HS-5 (cell line): ENCODE measurements at regions not wholly inside any gene's neighbourhood (a gene's known extent, or its start where the extent isn't known, plus 50 kb on each side); places are given as distances from the start of the nearest gene placed in this dataset.

Experiments used
- DNase-seq: peaks from one replicate; pipeline ENCODE4 v3.0.0-alpha.2; 2012; ENCODE audit warnings: low read depth

DNA sequence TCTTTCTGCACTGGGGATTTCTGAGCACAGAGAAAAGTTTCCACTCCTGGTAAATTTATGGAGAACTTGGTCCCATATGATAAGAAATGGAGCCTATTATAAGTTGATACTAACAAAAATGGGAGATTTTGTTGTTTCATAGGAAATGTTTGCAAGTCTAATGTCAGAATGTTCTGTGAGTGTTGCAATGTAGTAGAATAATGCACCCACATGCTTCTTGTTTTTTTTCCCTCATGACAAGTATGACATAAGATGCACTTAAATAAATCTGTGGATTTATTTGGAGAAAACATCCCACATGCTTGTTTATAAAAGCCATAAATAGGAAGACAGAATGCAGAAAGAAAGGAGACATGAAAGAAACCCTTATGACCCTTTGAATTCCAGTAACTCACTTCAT is 50.8 kb upstream of the KCNJ6 start:
- no peak for DNase-seq

DNA sequence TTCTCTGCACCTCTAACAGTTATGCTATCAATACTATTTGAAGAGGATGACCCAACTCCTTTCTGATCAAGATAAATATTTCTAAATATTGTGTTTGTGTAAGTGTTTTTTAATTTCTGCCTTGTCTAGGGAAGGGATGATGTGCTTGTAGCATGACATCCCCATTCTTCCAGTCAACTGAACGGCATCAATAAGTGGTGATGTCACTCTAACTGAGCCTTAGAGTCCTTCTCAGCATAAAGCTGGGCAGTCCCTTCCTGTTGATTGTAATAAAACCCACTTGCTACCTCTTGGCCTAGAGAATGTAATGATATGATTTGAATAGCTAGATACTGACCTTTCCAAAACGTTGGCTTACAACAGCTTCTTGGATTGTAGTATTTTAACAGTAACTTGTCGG is 52.5 kb upstream of the KCNJ6 start:
- no peak for DNase-seq

DNA sequence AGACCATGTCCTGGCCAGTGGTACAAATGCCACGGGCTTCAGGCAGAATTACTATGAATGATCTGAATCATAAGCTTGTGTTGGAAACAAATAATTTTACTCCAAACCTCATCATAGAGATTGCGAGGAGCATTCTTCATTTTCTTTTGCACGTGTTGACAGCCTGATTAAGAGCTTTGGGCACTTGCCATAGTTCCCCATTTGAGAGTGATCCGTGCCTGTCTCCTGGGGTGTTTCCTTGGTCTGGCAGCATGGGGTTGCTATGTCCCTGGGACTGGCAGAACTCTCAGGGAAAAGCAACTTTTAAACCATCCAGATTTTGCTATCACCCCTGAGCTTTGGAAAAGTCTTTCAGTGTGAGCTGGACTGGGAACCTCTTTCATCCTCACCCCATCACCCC is 54.3 kb upstream of the KCNJ6 start:
- DNase-seq = no peak

DNA sequence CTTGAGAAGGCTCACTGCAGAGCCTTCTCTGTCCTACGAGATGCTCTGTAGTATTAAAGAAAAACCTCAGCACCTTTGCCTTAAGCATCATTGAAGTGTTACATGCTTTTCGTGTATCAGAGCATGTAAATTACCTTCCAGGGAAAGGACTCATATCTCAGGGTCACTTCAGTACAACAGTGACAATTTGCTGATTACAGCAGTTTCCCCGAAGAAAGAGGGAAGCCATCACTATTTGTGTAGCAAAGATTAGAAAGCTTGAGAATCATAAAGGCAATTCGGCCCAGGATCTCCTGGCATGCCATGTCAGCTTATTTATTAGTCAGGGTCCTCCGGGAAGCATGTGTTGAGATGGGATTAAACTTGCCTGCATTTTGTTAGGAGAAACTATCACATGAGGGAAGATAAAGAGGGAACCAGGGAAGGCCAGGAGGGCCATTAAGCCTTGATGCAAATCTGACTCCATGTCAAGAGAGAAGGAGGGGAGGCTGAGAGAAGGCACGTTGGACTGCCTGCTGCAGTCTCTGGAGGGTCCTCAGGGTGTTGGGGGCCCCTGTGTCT is 55.2 kb upstream of the KCNJ6 start:
- no peak for DNase-seq

DNA sequence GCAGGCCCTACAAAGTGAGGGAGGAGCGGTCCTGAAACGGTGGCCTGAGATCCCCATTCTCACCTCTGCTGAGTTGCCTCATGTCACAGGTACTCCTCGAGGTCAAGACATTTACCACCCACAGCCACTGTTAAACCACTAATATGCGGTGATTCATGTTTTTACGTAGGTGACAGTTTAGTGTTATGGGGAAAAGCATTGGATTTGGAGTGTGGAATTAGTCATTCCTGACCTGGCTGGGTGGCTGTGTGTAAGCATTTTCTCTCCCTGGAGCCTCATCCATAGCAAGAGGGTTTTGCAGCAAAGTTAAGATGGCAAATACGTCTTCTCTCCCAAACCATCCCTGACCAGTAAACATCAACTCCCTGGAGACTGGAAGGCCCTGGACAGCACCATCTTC is 57.8 kb upstream of the KCNJ6 start:
- DNase-seq = no peak

DNA sequence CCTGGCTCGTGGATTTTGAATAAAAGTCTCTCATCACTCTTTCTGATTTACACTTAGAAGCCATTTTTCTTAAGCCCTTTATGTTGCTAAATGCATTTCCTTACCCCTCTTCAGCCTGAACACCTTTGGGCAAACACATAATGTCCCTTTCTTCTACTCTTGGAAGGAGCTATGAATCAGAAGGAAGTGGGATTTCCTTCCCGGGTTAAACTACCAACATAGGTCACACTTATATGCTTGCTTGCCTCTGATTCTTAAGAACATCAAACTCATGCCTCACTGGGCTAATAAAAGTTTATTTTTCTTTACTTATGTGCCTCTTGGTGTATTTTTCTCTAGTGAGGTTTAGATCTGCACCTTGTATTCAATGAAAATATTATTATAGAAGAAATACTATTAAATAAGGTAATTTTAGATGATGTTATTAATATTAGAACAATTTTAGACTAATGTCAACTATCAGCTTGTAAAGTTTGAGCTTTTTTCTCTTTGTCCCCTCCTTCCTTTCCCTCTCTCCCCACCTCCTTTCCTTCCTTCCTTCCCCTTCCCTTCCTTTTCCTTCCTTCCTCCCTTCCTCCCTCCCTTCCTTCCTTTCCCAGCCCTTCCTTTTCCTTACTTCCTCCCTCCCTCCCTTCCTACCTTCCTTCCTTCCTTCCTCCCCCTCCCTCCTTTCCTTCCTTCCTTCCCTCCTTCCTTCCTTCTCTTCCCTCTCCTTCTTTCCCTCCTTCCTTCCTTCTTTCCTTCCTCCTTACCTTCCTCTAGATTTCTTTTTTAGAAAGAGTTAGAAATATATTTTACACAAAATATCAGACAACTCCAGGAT is 66.5 kb upstream of the KCNJ6 start:
- DNase-seq = no peak

DNA sequence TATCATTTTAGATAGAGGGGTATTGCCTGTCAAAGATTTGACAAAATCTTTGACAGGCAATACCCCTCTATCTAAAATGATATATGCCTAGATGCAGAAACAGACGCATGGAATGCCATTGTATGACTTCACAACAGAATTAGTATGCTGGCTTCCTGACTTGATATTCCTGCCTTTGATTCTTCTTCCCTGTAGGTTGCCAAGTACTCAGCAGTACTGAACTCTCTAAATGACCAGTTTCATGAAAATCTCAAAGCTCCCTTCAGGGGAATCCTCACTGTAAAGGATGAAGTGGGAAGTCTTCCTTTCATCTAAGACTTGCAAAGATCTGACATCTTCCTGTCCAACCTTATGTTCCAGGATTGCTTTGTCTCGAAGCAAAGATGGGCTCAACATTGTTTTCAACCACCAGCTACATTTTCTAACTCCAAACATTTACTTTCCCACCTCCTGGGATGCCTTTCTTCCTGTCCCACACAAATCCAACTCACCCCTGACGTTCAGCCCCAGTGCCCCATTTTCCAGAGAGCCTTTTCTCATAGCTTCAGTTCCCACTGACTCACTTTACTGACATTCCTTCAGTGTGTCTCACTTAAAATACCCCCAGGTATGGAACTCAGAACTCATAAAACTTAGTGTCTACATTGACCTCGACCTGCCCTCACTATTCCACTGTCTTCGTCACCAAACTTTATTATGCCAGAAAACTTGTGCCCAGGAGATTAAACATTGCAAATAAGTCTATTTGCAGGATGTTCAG is 67.3 kb upstream of the KCNJ6 start:
- DNase-seq = no peak

DNA sequence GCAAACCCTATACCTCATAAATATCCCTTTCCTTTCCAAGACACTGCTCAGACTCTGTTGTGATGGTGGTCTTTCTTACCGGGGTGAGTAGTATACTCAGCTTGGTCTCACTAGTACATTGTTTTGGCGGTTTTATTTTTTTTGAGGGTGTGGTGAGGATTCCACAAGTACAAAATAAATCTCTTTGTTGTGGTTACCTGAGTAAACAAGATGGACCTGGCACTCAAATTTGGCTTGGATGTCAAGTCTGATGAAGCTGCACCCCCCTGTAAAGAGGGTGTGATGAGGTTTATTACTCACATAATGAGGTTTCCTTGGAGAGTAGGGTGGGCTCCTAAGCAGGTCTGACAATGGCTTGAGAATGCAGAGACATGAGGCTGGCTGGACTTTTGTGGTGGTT is 68.2 kb upstream of the KCNJ6 start:
- no peak for DNase-seq

DNA sequence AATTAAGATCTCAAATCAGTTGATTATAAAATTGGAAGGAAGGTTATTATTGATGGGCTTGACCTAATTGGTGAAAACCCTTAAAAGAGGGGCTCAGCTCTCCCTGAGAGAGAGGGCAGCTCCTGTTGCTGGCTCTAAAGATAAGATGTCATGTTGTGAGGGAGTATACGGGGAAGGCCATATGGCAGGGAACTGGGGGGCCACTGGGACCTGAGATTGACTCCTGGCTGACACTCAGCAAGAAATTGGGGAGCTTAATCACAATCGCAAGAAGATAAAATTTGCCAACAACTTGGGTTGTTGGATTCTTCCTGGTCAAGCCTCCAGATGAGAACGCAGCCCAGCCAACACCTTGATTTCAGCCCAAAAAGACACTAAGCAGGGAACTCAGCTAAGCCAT is 69.7 kb upstream of the KCNJ6 start:
- DNase-seq = no peak

DNA sequence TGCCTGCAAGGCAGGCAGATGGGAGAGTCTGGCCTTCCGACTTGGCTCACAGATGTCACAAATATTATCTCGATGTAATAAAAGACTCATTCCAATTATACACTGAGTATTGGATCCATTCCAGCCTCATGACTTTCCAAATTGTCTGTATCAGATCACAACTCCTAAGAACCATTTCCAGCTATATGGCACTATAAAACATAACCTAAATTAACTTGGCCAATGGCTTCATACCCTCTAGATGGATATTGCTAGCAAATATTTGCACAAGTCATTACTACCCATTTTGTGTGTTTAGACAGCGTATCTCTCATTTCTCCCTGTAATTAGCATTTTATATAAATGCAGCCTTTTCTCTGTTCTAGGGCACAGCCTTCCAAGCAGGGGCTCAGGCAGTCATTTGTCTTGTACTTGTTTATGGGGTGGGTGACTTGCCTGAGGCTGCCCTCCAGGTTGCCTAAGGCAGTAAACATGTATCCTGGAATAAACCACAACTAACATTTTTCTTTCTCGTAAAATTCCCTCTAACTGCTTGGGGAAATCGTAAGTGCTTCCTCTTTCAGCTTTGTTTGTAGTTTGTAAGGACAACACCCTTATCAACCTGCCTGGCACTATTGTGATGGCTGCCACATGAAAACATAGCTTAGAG is 70.6 kb upstream of the KCNJ6 start:
- DNase-seq = no peak

DNA sequence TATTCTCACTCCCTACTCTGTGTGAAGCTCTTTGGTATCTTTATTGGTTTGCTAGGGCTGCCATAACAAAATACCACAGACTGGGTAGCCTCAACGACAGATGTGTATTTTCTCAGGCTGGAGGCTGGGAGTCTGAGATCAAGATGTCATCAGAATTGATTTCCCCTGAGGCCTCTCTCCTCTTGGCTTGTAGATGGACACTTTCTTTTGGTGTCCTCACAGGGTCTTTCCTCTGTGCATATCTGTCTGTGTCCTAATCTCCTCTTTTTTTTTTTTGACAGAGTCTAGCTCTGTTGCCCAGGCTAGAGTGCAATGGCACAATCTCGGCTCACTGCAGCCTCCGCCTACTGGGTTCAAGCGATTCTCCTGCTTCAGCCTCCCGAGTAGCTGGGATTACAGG is 71.4 kb upstream of the KCNJ6 start:
- no peak for DNase-seq

DNA sequence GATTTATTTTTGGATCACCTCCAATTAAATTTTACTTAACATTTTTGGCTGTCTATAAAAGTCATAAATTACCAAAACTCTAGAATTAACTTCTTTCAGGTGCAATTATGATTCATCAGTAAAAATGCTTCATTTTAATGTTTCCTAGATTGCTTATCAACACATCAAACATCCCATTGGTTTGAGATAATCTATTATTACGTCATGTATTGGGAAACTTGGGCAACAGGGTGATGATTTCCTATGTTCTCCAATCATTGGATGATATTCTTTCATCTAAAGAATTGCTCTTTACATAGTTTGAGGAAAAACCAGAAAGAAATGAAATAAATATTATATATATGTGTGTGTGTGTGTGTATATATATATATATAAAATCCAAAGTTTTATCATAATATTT is 76.8 kb upstream of the KCNJ6 start:
- no peak for DNase-seq

DNA sequence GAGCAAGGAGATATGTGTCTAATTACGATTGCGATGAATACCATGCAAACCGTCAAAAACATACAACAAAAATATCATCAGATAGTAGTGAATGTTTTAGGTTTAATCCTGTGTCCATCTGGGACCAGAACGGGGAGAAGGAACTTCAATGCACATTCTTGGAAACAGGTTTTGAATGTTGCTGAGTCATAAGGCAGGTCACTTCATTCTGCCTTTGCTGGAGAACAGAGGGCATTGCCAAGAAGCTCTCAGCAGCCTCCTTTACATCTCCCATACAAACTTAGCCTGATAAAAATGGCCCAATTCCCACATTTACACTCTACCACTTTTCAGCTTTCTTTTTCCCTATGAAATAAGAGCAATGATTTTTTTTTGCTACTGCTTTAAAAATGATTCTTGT is 78.0 kb upstream of the KCNJ6 start:
- DNase-seq = no peak

DNA sequence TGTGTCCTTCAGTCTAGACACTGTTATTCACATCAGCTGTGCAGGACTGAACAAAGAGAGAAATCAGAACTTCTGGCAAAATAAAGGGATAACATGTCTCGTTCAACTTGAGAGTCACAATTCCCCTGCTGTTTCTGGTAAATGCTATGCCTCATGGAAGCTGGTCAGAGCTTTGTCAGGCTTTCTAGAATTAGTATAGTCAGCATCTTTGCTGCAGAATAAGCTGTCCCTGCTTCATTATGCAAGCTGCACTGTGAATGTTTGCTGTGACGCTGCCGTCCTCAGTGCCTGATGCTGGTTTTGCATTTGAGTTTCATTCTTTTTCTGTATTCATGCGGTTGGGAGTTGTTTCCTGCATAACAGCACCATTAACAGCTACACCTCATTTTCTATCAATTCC is 96.4 kb upstream of the KCNJ6 start:
- DNase-seq = no peak

DNA sequence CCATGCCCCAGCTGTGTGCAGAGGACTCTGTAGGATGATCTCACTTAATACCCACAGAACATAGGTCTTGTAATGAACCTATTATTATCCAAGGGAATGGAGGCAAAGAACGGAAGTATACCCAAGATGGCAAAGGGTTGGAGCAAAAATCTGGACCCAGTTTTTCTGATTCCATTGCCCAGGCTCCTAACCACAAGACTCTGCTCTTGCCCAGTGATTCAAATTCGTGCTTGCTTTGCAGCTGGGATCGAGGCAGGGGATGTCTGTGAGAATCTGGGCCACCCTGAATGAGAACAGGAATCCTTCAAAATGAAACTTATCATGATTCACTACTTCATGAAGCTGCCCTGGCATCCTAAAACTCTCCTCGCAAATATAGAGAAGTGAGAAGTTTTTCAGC is 97.5 kb upstream of the KCNJ6 start:
- DNase-seq = no peak

DNA sequence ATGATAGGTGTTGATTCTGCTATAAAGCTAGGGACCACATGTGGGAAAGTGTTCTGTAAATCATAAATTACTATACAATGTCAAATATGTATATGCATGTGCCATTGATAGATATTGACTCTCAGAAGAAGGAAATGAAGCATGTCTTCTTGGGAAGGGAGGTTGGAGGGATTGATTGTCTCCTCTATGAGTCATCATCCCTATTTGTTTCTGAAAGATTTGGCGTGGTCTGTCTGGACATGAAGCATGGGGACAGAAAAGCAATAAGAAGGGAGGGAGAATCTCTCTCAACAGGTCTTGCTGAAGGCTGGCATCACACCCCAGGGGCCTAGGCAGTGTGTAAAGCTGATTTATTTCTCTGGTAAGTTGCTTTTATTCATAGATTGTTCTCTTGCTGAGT is 98.0 kb upstream of the KCNJ6 start:
- DNase-seq = no peak

DNA sequence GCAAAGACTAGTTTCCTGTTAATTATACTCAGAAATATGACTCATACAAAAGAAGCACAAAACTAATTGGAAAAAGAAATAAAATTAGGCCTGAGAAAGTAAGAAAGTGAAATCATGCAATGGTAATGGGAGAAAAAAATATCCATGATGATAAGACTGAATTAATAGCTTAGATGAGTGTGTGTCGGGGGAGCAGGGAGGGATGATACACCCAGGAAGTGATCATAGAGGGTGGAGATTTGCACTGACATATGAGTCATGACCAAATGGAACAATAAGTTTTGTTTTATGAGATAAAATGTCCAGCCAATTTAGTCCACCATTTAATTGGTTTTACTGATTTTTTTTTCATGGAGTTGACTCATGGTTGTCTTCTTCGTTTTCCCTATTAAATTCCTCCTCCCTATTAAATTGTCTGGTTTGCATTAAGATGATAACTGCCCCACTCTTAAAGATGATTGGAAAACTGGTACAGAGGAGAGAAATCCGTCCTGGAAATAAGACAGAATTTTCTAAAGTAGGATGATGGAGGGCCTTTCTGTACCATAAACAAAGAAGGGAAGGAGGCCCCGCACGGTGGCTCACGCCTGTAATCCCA is 111.7 kb upstream of the KCNJ6 start:
- peak; percentile 34 for DNase-seq

DNA sequence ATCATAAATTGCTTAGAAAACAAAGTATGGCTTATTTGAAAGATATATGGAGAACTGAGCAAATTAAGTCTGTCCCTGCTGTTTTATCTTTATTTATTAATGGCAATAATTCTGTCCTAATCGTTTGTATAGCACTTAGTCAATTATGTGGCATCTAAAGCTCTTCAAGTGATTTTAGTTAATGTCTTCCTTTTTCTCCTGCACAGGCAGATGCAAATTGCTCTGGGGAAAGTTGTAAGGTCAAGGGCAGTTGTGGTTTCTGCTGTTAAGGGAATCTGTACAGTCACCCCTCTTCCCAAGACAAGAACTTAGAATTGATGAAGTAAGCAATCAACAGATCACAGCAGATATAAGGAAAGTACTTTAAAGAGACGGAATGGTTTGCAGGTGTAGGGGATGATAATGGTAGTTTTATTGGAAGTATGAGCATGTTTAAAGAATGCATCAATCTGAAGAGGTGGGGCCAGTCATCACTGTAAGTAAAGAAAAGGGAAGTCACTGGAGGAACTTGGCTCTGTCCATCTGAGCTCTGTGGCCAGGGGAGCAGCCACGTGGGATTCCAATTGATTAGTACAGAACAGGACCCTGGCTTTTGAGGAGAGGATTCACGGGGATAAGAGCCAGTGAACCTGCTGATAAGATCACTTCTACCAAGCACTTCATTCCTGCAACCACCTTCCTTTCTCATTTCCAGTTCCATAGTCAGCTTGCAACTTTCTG is 116.0 kb upstream of the KCNJ6 start:
- DNase-seq = no peak

DNA sequence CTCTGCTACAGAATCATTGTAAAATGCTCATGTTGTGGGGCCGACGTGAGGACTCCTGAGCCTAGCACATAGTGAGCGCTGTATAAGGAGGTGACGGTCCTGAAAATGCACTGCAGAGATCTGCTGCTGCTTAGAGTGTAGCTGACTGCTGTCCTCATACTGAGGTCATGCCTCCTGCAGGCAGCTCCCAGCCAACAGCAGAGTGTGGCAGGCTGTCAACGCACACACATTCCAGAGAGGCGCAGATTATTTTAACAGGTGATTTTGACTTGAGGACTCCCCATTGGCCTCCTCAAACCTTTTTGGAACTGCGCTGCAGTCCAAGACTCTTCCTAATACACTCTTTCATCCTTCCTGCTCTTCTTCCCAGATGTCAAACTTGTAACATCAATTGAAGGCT is 119.8 kb upstream of the KCNJ6 start:
- no peak for DNase-seq

DNA sequence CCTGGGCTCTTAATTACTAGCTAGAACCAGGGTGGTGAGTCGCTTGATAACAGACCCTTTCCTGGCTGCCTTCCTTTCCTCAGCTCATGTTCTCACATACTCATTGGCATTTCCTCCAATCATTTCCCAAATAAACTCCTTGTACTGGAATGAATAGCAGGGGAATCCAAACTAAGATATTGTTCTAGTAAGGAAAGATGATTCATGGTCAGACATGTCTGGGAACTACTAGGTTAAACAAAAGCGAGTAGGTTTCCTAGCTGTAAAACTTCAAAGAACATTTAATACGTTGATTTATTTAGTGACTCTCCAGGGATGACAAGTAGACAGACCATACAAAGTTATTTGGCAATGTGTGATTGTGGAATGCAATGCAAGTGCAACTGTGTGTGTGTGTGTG is 121.2 kb upstream of the KCNJ6 start:
- no peak for DNase-seq

DNA sequence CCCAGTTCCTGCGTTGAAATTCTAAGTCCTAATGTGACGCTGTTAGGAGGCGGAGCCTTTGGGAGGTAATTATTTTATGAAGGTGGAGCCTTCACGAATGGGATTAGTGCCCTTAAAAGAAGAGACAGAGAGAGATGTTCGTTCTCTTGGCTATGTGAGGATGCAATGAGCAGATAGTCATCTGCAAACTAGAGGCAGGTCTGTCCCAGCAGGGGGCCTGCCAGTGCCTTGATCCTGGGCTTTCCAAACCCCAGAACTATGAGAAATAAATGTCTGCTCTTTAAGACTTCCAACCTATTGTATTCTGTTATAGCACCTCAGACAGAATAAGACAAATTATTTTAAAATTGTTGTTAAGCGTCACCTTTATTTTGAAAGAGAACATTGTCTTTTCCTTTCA is 123.1 kb upstream of the KCNJ6 start:
- no peak for DNase-seq

DNA sequence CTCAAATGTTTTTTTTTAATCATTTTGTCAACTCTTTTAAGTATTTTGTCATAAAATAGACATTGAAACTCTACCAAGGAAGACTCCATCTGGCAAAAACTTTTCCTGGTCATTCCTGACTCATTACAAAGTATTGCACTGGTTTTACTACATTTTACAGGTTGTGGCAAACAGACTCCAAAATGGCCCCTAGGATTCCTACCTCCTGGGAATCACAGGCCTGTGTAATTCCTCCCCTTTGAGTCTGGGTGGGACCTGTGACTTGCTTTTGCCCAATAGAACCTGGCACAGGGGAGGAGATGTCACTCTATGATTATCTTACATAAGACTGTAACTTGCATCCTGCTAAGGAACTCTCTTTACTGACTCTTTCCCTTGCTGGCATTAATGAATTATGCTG is 123.6 kb upstream of the KCNJ6 start:
- DNase-seq = no peak
